Left colon (tissue), 2 donors: ENCODE measurements at regions not wholly inside any gene's neighbourhood (a gene's known extent, or its start where the extent isn't known, plus 50 kb on each side); places are given as distances from the start of the nearest gene placed in this dataset.
"Not testable (repeated sequence)": the region's sequence is repeated elsewhere in the genome, so short reads cannot be mapped to it uniquely, and the experiment has no call there.

ENCODE experiments used
- ATAC-seq: fragments of 200-7000 bp; cut with Tn5 transposase; one replicate; pipeline ENCODE4 v1.9.1; 2020; ENCODE audit warnings: mild to moderate bottlenecking, moderate library complexity
- DNase-seq, 2 donors: peaks; one replicate each; pipeline ENCODE4 v3.0.0-alpha.2; 2020
- intact Hi-C, 2 donors: fragments of 100-400 bp; cut with DNase I in 1 of 2; cut with micrococcal nuclease in 1 of 2; formaldehyde crosslinking; loops; one replicate each; pipeline versions ENCODE4 v1.11.2 to v1.14.0; 2022; cut with DNase I, micrococcal nuclease
- donor health status: DM: no; HTN: no; CAD: no.
- donor health status: DM: yes; HTN: yes; CAD: no.

GRCh38 chr12:67545298-67545697 is 103.2 kb upstream of the DYRK2 start:
- intact Hi-C loops: no loop called here
- DNase-seq: no peak
- ATAC-seq: no peak

GRCh38 chr12:67546746-67547145 is 101.8 kb upstream of the DYRK2 start:
- intact Hi-C loops: no loop called here
- ATAC-seq (peak; percentile 65), DNase-seq (no peak)

- DNase-seq (peak; percentile 83 to 86), ATAC-seq (peak; percentile 99)
- intact Hi-C loops: not testable (repeated sequence)
These were observed 93.3 kb upstream of the DYRK2 start for GRCh38 chr12:67555075-67555717.

- intact Hi-C loops: no loop called here
- ATAC-seq (no peak), DNase-seq (no peak)
These were observed 89.8 kb upstream of the DYRK2 start for GRCh38 chr12:67558775-67559174.

GRCh38 chr12:67559751-67560150 is 88.8 kb upstream of the DYRK2 start:
- no peak for DNase-seq
- intact Hi-C loops: no loop called here
- ATAC-seq: no peak

GRCh38 chr12:67562513-67563287 is 85.8 kb upstream of the DYRK2 start:
- intact Hi-C loops: no loop called here
- DNase-seq: no peak
- peak; percentile 86 for ATAC-seq

- ATAC-seq (peak; percentile 100), DNase-seq (no peak)
- intact Hi-C loops: no loop called here
These were observed 80.5 kb upstream of the DYRK2 start for GRCh38 chr12:67568055-67568454.

GRCh38 chr12:67572492-67572891 is 76.1 kb upstream of the DYRK2 start:
- no peak for DNase-seq
- ATAC-seq: no peak
- intact Hi-C loops: no loop called here

GRCh38 chr12:67573566-67573965 is 75.0 kb upstream of the DYRK2 start:
- intact Hi-C loops: no loop called here
- ATAC-seq (no peak), DNase-seq (no peak)

GRCh38 chr12:67578976-67579661 is 69.4 kb upstream of the DYRK2 start:
- DNase-seq: no peak
- intact Hi-C loops: no loop called here
- no peak for ATAC-seq

GRCh38 chr12:67579662-67580003 is 68.9 kb upstream of the DYRK2 start:
- intact Hi-C loops: no loop called here
- ATAC-seq: no peak
- no peak for DNase-seq

- ATAC-seq (no peak), DNase-seq (no peak)
- intact Hi-C loops: no loop called here
These were observed 66.2 kb upstream of the DYRK2 start for GRCh38 chr12:67582238-67582834.

- DNase-seq (no peak), ATAC-seq (no peak)
- intact Hi-C loops: no loop called here
These were observed 65.7 kb upstream of the DYRK2 start for GRCh38 chr12:67582844-67583243.

GRCh38 chr12:67586951-67587350 is 61.6 kb upstream of the DYRK2 start:
- DNase-seq (no peak), ATAC-seq (no peak)
- intact Hi-C loops: no loop called here

- ATAC-seq (no peak), DNase-seq (no peak)
- intact Hi-C loops: no loop called here
These were observed 59.5 kb upstream of the DYRK2 start for GRCh38 chr12:67589078-67589477.

GRCh38 chr12:67590149-67590790 is 58.3 kb upstream of the DYRK2 start:
- DNase-seq (peak in 1 of 2 donors; percentile 13), ATAC-seq (no peak)
- intact Hi-C loops: no loop called here

GRCh38 chr12:67592228-67593011 is 56.1 kb upstream of the DYRK2 start:
- intact Hi-C loops: no loop called here
- ATAC-seq (peak; percentile 80), DNase-seq (no peak)

- intact Hi-C loops: no loop called here
- ATAC-seq: peak; percentile 93
- peak; percentile 32 to 54 for DNase-seq
These were observed 55.5 kb upstream of the DYRK2 start for GRCh38 chr12:67593041-67593440.
